ENCODE measurements at regions not wholly inside any gene's neighbourhood (a gene's known extent, or its start where the extent isn't known, plus 50 kb on each side); places are given as distances from the start of the nearest gene placed in this dataset.

- intact Hi-C loops (cut with DNase I): no loop called here
- 75 to 93% methylated on average over 3 to 8 of the region's 11 CpGs for WGBS, 2 donors
- Histone ChIP-seq H3K27me3 (no peaks in the 10 kb centered on the region), H3K36me3 (no peaks in the 10 kb centered on the region), H3K27ac (no peak overlapping the region), H3K4me1 (peaks cover 11 to 52% (median 21%) of the 10 kb centered on the region in 3 donors), H3K9me3 (no peaks in the 10 kb centered on the region), H3K4me3 (no peak overlapping the region)
- no peak for DNase-seq
- TF ChIP-seq, protein P1, sequence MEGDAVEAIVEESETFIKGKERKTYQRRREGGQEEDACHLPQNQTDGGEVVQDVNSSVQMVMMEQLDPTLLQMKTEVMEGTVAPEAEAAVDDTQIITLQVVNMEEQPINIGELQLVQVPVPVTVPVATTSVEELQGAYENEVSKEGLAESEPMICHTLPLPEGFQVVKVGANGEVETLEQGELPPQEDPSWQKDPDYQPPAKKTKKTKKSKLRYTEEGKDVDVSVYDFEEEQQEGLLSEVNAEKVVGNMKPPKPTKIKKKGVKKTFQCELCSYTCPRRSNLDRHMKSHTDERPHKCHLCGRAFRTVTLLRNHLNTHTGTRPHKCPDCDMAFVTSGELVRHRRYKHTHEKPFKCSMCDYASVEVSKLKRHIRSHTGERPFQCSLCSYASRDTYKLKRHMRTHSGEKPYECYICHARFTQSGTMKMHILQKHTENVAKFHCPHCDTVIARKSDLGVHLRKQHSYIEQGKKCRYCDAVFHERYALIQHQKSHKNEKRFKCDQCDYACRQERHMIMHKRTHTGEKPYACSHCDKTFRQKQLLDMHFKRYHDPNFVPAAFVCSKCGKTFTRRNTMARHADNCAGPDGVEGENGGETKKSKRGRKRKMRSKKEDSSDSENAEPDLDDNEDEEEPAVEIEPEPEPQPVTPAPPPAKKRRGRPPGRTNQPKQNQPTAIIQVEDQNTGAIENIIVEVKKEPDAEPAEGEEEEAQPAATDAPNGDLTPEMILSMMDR (IDR thresholded peaks at IDR 0.05): no peak
- no peak for TF ChIP-seq POLR2A (IDR thresholded peaks at IDR 0.05)
Observed at GRCh38 chr6:1096967-1097765, 214.7 kb upstream of the FOXQ1 start.

DNA sequence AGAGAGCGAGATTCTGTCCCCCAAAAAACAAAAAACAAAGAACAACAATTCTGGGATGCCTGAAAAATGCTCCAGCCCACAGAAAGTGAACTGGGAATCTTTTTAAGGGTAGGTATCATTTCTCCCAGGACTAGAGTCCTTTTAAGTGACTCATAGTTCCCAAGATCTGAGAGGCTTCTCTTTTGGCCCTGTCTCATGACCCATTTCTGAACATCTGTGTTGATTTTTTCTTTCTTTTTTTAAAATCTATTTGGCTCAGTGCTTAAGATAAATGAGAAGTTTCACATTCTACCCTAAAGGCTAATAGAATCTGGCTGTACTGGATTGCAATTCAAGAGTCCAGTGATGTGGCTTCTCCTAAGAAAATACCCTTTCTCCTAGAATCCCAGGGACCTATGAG lies 217.6 kb upstream of the FOXQ1 start:
- intact Hi-C loops (cut with DNase I): no loop called here
- WGBS, 2 donors: 50 to 88% methylated on average over 1 of the region's 1 CpG
- TF ChIP-seq POLR2A (IDR thresholded peaks at IDR 0.05): no peak
- TF ChIP-seq, protein P1 (IDR thresholded peaks at IDR 0.05): no peak

DNA sequence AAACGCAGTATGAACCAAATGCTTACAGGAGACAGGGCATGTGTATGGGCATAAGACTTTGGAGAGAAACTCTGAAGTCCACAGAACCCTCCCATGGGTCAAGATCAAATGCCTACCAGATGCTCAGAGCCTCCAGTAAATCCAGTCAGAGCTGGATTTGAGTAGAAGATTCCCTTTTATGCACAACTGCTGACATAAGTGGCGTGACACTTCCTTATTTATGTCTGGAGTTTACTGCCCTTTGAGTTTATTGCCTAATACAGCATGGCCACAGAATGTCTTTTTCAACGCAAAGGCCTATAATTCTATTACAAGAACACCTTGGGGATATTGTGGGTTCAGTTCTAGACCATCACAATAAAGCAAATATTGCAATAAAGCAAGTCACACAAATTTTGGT lies 220.0 kb upstream of the FOXQ1 start:
- H3K9me3 ChIP-seq: no peaks in the 10 kb centered on the region
- H3K4me1 ChIP-seq: peaks cover 0 to 37% (median 10%) of the 10 kb centered on the region in 3 donors
- no peak overlapping the region for H3K27ac ChIP-seq
- intact Hi-C loops (cut with DNase I): no loop called here
- no peak overlapping the region for H3K4me3 ChIP-seq
- 73 to 74% methylated on average over 3 of the region's 3 CpGs for WGBS, 2 donors
- TF ChIP-seq, protein P1 (IDR thresholded peaks at IDR 0.05): no peak
- TF ChIP-seq POLR2A (IDR thresholded peaks at IDR 0.05): no peak
- no peaks in the 10 kb centered on the region for H3K27me3 ChIP-seq
- H3K36me3 ChIP-seq: no peaks in the 10 kb centered on the region
- no peak for DNase-seq

More for the DNA sequence above, 217.6 kb upstream of the FOXQ1 start:
- Histone ChIP-seq H3K4me1 (peaks cover 0 to 25% (median 10%) of the 10 kb centered on the region in 3 donors), H3K27me3 (no peaks in the 10 kb centered on the region), H3K9me3 (no peaks in the 10 kb centered on the region), H3K4me3 (no peak overlapping the region), H3K27ac (peak overlapping the region in 2 of 4 donors; percentile 22 to 32), H3K36me3 (no peaks in the 10 kb centered on the region)
- no peak for DNase-seq

GRCh38 chr6:1089859-1090258 lies 222.0 kb upstream of the FOXQ1 start:
- Histone ChIP-seq H3K4me3 (no peak overlapping the region), H3K27ac (no peak overlapping the region), H3K4me1 (peaks cover 0 to 36% (median 10%) of the 10 kb centered on the region in 3 donors), H3K9me3 (no peaks in the 10 kb centered on the region), H3K36me3 (no peaks in the 10 kb centered on the region), H3K27me3 (no peaks in the 10 kb centered on the region)
- TF ChIP-seq, protein P1 (IDR thresholded peaks at IDR 0.05): no peak
- TF ChIP-seq POLR2A (IDR thresholded peaks at IDR 0.05): no peak
- intact Hi-C loops (cut with DNase I): loop anchor here (5.0 kb wide), 1 partner anchor 152 kb away; no protein-coding TSS in a partner anchor
- no peak for DNase-seq
- WGBS, 2 donors: 86 to 88% methylated on average over 1 of the region's 1 CpG

GRCh38 chr6:1088492-1089001 lies 223.4 kb upstream of the FOXQ1 start:
- no peaks in the 10 kb centered on the region for H3K9me3 ChIP-seq
- intact Hi-C loops (cut with DNase I): loop anchor here (5.0 kb wide), 1 partner anchor 154 kb away; no protein-coding TSS in a partner anchor
- H3K27me3 ChIP-seq: no peaks in the 10 kb centered on the region
- peaks cover 0 to 28% (median 0%) of the 10 kb centered on the region in 3 donors for H3K4me1 ChIP-seq
- H3K36me3 ChIP-seq: no peaks in the 10 kb centered on the region
- 32 to 58% methylated on average over 5 of the region's 5 CpGs for WGBS, 2 donors
- peak overlapping the region in 3 of 4 donors; percentile 18 to 37 (median 31) for H3K27ac ChIP-seq
- H3K4me3 ChIP-seq: no peak overlapping the region
- no peak for DNase-seq
- TF ChIP-seq, protein P1 (IDR thresholded peaks at IDR 0.05): no peak
- TF ChIP-seq POLR2A (IDR thresholded peaks at IDR 0.05): no peak

All from esophagus squamous epithelium (tissue), 5 donors.